T-helper 2 cell treated with Interferon-gamma antibody and Interleukin-4, amounts not matched to agents 100 ng/mL and 5 ng/mL, for 36 hours (primary cell): ENCODE measurements at regions not wholly inside any gene's neighbourhood (a gene's known extent, or its start where the extent isn't known, plus 50 kb on each side); places are given as distances from the start of the nearest gene placed in this dataset.
"Not testable (repeated sequence)": the region's sequence is repeated elsewhere in the genome, so short reads cannot be mapped to it uniquely, and the experiment has no call there.

ENCODE experiments used
- intact Hi-C: fragments of 100-400 bp; cut with micrococcal nuclease; formaldehyde crosslinking; loops from one replicate; pipeline ENCODE4 v1.15.1; 2023

- intact Hi-C loops: no loop called here
Measured at GRCh38 chr7:66535414-66536329, 93.0 kb upstream of the KCTD7 start.

- intact Hi-C loops: no loop called here
Measured at GRCh38 chr7:66537380-66537779, 91.3 kb upstream of the KCTD7 start.

- intact Hi-C loops: no loop called here
Measured at GRCh38 chr7:66537876-66538275, 90.8 kb upstream of the KCTD7 start.

GRCh38 chr7:66539264-66539623, 89.4 kb upstream of the KCTD7 start:
- intact Hi-C loops: no loop called here

- intact Hi-C loops: no loop called here
Measured at GRCh38 chr7:66539902-66540375, 88.7 kb upstream of the KCTD7 start.

- intact Hi-C loops: no loop called here
Measured at GRCh38 chr7:66542049-66542448, 86.6 kb upstream of the KCTD7 start.

GRCh38 chr7:66542528-66543269, 86.0 kb upstream of the KCTD7 start:
- intact Hi-C loops: no loop called here

- intact Hi-C loops: no loop called here
Measured at GRCh38 chr7:66549466-66549865, 79.2 kb upstream of the KCTD7 start.

GRCh38 chr7:66553001-66553400, 75.7 kb upstream of the KCTD7 start:
- intact Hi-C loops: loop anchor here (10.0 kb wide), 1 partner anchor 452 kb away; no protein-coding TSS in a partner anchor

GRCh38 chr7:66553675-66554074, 75.0 kb upstream of the KCTD7 start:
- intact Hi-C loops: loop anchor here (10.0 kb wide), 1 partner anchor 451 kb away; no protein-coding TSS in a partner anchor

GRCh38 chr7:66554291-66554690, 74.4 kb upstream of the KCTD7 start:
- intact Hi-C loops: loop anchor here (10.0 kb wide), 1 partner anchor 451 kb away; no protein-coding TSS in a partner anchor

- intact Hi-C loops: loop anchor here (10.0 kb wide), 1 partner anchor 450 kb away; no protein-coding TSS in a partner anchor
Measured at GRCh38 chr7:66554842-66555430, 73.7 kb upstream of the KCTD7 start.

- intact Hi-C loops: loop anchor here (10.0 kb wide), 1 partner anchor 449 kb away; no protein-coding TSS in a partner anchor
Measured at GRCh38 chr7:66556177-66556548, 72.5 kb upstream of the KCTD7 start.

- intact Hi-C loops: loop anchor here (10.0 kb wide), 1 partner anchor 448 kb away; no protein-coding TSS in a partner anchor
Measured at GRCh38 chr7:66556549-66557213, 72.0 kb upstream of the KCTD7 start.

- intact Hi-C loops: loop anchor here (10.0 kb wide), 1 partner anchor 447 kb away; no protein-coding TSS in a partner anchor
Measured at GRCh38 chr7:66557214-66558200, 71.2 kb upstream of the KCTD7 start.

- intact Hi-C loops: loop anchor here (10.0 kb wide), 1 partner anchor 447 kb away; no protein-coding TSS in a partner anchor
Measured at GRCh38 chr7:66558201-66558641, 70.5 kb upstream of the KCTD7 start.

- intact Hi-C loops: loop anchor here (10.0 kb wide), 1 partner anchor 446 kb away; no protein-coding TSS in a partner anchor
Measured at GRCh38 chr7:66558660-66559465, 69.8 kb upstream of the KCTD7 start.

GRCh38 chr7:66564045-66564444, 64.6 kb upstream of the KCTD7 start:
- intact Hi-C loops: loop anchor here (2.0 kb wide), 1 partner anchor 229 kb away; no protein-coding TSS in a partner anchor

GRCh38 chr7:66570179-66570578, 58.5 kb upstream of the KCTD7 start:
- intact Hi-C loops: not testable (repeated sequence)
